ENCODE measurements at regions not wholly inside any gene's neighbourhood (a gene's known extent, or its start where the extent isn't known, plus 50 kb on each side); places are given as distances from the start of the nearest gene placed in this dataset.
"Not testable (repeated sequence)": the region's sequence is repeated elsewhere in the genome, so short reads cannot be mapped to it uniquely, and the experiment has no call there.

DNA sequence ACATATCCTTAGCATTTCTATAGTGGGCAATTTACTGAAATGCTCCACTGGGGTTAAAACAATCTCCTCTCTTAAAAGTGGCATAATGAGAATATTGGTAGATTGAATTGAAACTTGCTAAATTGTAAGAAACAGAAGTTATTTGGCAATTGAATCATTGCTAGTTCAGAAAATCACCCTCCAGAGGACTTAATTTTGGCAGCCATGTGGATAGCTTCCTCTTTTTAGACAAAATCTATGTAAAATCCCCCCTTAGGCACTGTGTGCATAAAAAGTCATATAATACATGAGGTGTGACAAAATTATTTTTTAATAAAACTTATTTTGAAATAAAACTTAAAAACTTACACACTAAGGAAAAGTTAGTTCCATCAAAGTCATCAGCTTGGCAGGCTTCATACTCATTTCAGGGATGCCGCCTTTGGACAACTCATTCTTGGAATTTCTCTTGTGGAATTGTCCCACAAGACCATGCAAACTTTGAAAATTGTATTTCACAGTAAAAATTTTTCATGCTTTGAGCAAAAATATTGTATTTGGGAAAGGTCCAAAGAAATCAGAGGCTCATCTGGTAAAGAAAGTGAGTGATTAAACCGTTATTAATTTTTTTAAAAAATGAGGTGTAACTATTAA, 473.0 kb downstream of the BCKDHB start:
- Histone ChIP-seq H3K27ac (no peak overlapping the region), H3K4me1 (no peaks in the 10 kb centered on the region), H3K27me3 (no peaks in the 10 kb centered on the region), H3K4me3 (no peak overlapping the region), H3K36me3 (no peaks in the 10 kb centered on the region), H3K9me3 (no peaks in the 10 kb centered on the region)
- intact Hi-C loops (cut with DNase I), result no loop called here
- TF ChIP-seq, protein P1, sequence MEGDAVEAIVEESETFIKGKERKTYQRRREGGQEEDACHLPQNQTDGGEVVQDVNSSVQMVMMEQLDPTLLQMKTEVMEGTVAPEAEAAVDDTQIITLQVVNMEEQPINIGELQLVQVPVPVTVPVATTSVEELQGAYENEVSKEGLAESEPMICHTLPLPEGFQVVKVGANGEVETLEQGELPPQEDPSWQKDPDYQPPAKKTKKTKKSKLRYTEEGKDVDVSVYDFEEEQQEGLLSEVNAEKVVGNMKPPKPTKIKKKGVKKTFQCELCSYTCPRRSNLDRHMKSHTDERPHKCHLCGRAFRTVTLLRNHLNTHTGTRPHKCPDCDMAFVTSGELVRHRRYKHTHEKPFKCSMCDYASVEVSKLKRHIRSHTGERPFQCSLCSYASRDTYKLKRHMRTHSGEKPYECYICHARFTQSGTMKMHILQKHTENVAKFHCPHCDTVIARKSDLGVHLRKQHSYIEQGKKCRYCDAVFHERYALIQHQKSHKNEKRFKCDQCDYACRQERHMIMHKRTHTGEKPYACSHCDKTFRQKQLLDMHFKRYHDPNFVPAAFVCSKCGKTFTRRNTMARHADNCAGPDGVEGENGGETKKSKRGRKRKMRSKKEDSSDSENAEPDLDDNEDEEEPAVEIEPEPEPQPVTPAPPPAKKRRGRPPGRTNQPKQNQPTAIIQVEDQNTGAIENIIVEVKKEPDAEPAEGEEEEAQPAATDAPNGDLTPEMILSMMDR (IDR thresholded peaks at IDR 0.05), result no peak
- no peak for DNase-seq (ENCODE audit: low spot score in 2 of 2)

DNA sequence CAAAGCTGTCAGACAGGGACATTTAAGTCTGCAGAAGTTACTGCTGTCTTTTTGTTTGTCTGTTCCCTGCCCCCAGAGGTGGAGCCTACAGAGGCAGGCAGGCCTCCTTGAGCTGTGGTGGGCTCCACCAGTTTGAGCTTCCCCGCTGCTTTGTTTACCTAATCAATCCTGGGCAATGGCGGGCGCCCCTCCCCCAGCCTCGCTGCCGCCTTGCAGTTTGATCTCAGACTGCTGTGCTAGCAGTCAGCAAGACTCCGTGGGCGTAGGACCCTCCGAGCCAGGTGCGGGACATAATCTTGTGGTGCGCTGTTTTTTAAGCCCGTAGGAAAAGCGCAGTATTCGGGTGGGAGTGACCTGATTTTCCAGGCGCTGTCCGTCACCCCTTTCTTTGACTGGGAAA, 466.8 kb downstream of the BCKDHB start:
- DNase-seq (ENCODE audit: low spot score in 2 of 2); H3K27ac ChIP-seq; H3K27me3 ChIP-seq; H3K4me1 ChIP-seq; H3K36me3 ChIP-seq; H3K4me3 ChIP-seq; H3K9me3 ChIP-seq; intact Hi-C loops (cut with DNase I): not testable (repeated sequence)

DNA sequence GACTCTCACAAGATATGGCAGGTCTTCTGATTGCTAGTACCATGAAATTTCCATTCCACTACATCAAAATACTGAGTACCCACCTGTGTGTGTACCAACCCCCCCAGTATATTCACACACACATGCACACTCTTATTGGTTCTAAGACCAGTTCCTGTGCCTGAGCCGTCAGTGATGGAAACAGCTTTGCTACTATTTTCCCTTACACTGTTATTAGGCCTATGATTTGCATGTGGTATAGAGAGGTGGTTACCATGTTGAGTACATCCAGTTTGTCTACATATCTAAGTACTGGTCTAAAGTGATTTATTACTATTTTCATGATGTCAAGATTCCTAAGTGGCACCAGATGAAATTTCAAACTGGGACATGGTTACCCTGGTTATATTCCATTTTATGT, 459.9 kb downstream of the BCKDHB start:
- TF ChIP-seq, protein P1 (IDR thresholded peaks at IDR 0.05), result no peak
- no peak for DNase-seq (ENCODE audit: low spot score in 2 of 2)
- no peaks in the 10 kb centered on the region for H3K9me3 ChIP-seq
- H3K27ac ChIP-seq, result no peak overlapping the region
- H3K4me1 ChIP-seq, result no peaks in the 10 kb centered on the region
- H3K27me3 ChIP-seq, result no peaks in the 10 kb centered on the region
- no peak overlapping the region for H3K4me3 ChIP-seq
- no peaks in the 10 kb centered on the region for H3K36me3 ChIP-seq
- intact Hi-C loops (cut with DNase I), result no loop called here

- intact Hi-C loops (cut with DNase I), result no loop called here
- no peak overlapping the region for H3K4me3 ChIP-seq
- H3K27ac ChIP-seq, result no peak overlapping the region
- no peaks in the 10 kb centered on the region for H3K27me3 ChIP-seq
- no peaks in the 10 kb centered on the region for H3K9me3 ChIP-seq
- DNase-seq (ENCODE audit: low spot score in 2 of 2), result no peak
- H3K36me3 ChIP-seq, result no peaks in the 10 kb centered on the region
- TF ChIP-seq, protein P1 (IDR thresholded peaks at IDR 0.05), result no peak
- H3K4me1 ChIP-seq, result peaks cover 0 to 4% of the 10 kb centered on the region in 2 donors
Observed at GRCh38 chr6:80553071-80553740, 446.7 kb downstream of the BCKDHB start.

DNA sequence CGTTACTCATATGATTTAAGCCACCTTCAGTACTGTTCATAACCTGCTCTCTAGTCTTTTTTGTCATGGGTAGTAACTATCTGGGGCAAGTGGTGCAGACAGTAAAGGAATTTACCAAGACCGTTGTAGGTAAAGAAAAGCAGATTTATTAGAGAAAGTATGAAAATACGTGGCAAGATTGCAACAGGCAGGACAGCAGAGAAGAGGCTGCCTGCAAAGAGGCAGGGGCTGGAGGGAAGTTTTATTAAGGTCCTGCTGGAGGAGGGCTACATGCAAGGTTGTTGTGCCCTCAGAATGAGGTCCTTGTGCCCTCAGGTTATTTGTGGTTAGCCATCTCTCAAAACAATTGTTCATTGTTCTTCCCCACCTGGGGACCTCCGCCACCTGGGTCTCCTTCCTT, 444.3 kb downstream of the BCKDHB start:
- Histone ChIP-seq H3K4me3 (no peak overlapping the region), H3K27ac (no peak overlapping the region), H3K36me3 (no peaks in the 10 kb centered on the region), H3K9me3 (no peaks in the 10 kb centered on the region), H3K27me3 (no peaks in the 10 kb centered on the region), H3K4me1 (peaks cover 0 to 8% of the 10 kb centered on the region in 2 donors)
- no peak for DNase-seq (ENCODE audit: low spot score in 2 of 2)
- intact Hi-C loops (cut with DNase I), result no loop called here
- TF ChIP-seq, protein P1 (IDR thresholded peaks at IDR 0.05), result no peak

DNA sequence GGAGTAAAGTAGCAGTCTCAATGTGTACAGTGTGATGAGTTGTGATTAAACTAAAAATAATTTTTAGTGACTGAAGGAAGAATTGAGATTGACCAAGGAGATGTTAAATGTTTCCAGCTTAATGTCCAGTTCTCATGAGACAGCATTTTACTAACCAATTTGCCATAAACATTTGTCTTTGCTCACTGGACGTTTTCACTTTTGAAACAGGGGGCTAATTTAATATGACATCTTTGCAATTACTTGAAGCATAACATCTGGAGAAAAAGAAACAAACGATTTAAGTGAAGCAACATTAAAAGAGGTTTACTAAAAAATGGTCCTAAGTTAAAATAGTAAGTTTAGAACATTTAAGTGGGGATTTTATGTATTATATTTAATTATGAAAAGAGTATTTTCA, 443.8 kb downstream of the BCKDHB start:
- Histone ChIP-seq H3K4me1 (peaks cover 0 to 8% of the 10 kb centered on the region in 2 donors), H3K4me3 (no peak overlapping the region), H3K9me3 (no peaks in the 10 kb centered on the region), H3K27me3 (no peaks in the 10 kb centered on the region), H3K36me3 (no peaks in the 10 kb centered on the region), H3K27ac (no peak overlapping the region)
- TF ChIP-seq, protein P1 (IDR thresholded peaks at IDR 0.05), result no peak
- DNase-seq (ENCODE audit: low spot score in 2 of 2), result no peak
- intact Hi-C loops (cut with DNase I), result no loop called here
